ENCODE measurements at regions not wholly inside any gene's neighbourhood (a gene's known extent, or its start where the extent isn't known, plus 50 kb on each side); places are given as distances from the start of the nearest gene placed in this dataset.
"Not testable (repeated sequence)": the region's sequence is repeated elsewhere in the genome, so short reads cannot be mapped to it uniquely, and the experiment has no call there.

DNA sequence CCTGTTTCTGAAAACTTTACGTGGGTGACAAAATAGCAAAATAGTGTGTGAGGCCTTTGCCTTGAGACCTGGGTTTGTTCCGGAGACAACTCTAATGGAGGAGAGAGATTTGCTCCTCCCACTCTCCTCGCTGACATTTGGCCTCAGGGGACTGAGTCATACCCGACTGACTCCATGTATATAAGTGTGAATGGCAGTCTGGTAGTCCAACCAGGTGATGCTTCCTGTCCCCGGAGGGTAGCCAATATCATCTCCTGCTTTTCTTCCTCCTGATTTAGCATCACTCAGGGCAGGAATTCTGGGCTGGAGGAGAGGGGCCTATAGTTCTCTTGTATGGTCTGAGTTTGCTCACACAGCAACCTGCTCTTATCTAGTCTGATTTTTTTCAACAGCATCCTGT, 76.0 kb downstream of the NPIPB5 start:
- TF ChIP-seq, protein P1, sequence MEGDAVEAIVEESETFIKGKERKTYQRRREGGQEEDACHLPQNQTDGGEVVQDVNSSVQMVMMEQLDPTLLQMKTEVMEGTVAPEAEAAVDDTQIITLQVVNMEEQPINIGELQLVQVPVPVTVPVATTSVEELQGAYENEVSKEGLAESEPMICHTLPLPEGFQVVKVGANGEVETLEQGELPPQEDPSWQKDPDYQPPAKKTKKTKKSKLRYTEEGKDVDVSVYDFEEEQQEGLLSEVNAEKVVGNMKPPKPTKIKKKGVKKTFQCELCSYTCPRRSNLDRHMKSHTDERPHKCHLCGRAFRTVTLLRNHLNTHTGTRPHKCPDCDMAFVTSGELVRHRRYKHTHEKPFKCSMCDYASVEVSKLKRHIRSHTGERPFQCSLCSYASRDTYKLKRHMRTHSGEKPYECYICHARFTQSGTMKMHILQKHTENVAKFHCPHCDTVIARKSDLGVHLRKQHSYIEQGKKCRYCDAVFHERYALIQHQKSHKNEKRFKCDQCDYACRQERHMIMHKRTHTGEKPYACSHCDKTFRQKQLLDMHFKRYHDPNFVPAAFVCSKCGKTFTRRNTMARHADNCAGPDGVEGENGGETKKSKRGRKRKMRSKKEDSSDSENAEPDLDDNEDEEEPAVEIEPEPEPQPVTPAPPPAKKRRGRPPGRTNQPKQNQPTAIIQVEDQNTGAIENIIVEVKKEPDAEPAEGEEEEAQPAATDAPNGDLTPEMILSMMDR (IDR thresholded peaks at IDR 0.05): not testable (repeated sequence)
- not testable (repeated sequence) for TF ChIP-seq POLR2A (IDR thresholded peaks at IDR 0.05)

Data from right lobe of liver (tissue), 4 donors.